Suprapubic skin (tissue), 4 donors: ENCODE measurements at regions not wholly inside any gene's neighbourhood (a gene's known extent, or its start where the extent isn't known, plus 50 kb on each side); places are given as distances from the start of the nearest gene placed in this dataset.
"Not testable (repeated sequence)": the region's sequence is repeated elsewhere in the genome, so short reads cannot be mapped to it uniquely, and the experiment has no call there.

ENCODE experiments used
- POLR2A ChIP-seq, 2 donors: fragments of 450-650 bp; IDR thresholded peaks; one replicate each; pipeline ENCODE4 v1.6.1; 2017; ENCODE audit warnings: antibody characterized with exemption in 2 of 2, mild to moderate bottlenecking in 2 of 2, moderate library complexity in 2 of 2
- POLR2AphosphoS5 ChIP-seq, 3 donors: sonication (generic); formaldehyde crosslinking; IDR thresholded peaks; one replicate each; pipeline ENCODE4 v1.6.1; 2017; ENCODE audit warnings: antibody characterized with exemption in 3 of 3
- TF ChIP-seq, protein P1 (sequence below), 2 donors: fragments of 200-600 bp in 1 of 2; fragments of 450-650 bp in 1 of 2; sonication (generic) in 1 of 2; IDR thresholded peaks; one replicate each; pipeline ENCODE4 v1.5.1; 2016 to 2019; ENCODE audit warnings: antibody characterized with exemption in 2 of 2, mild to moderate bottlenecking in 1 of 2, moderate library complexity in 1 of 2

DNA sequence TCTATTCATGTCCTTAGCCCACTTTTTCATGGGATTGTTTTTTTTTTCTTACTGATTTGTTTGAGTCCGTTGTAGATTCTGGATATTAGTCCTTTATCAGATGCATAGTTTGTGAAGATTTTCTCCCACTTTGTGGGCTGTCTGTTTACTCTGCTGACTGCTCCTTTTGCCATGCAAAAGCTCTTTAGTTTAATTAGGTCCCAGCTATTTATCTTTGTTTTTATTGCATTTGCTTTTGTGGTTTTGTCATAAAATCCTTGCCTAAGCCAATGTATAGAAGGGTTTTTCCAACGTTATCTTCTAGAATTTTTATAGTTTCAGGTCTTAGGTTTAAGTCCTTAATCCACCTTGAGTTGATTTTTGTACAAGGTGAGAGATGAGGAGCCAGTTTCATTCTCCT lies 358.9 kb downstream of the ADAMTS20 start:
- TF ChIP-seq, protein P1, sequence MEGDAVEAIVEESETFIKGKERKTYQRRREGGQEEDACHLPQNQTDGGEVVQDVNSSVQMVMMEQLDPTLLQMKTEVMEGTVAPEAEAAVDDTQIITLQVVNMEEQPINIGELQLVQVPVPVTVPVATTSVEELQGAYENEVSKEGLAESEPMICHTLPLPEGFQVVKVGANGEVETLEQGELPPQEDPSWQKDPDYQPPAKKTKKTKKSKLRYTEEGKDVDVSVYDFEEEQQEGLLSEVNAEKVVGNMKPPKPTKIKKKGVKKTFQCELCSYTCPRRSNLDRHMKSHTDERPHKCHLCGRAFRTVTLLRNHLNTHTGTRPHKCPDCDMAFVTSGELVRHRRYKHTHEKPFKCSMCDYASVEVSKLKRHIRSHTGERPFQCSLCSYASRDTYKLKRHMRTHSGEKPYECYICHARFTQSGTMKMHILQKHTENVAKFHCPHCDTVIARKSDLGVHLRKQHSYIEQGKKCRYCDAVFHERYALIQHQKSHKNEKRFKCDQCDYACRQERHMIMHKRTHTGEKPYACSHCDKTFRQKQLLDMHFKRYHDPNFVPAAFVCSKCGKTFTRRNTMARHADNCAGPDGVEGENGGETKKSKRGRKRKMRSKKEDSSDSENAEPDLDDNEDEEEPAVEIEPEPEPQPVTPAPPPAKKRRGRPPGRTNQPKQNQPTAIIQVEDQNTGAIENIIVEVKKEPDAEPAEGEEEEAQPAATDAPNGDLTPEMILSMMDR (IDR thresholded peaks at IDR 0.05): not testable (repeated sequence)
- TF ChIP-seq POLR2A, POLR2AphosphoS5 (IDR thresholded peaks at IDR 0.05): not testable (repeated sequence)
